Head of caudate nucleus (tissue), 42 donors: ENCODE measurements at regions not wholly inside any gene's neighbourhood (a gene's known extent, or its start where the extent isn't known, plus 50 kb on each side); places are given as distances from the start of the nearest gene placed in this dataset.
A peak's percentile ranks its signal among the peaks of the same experiment; 100 is the strongest.

Experiments used
- DNase-seq, 42 donors: peaks; one replicate each; pipeline versions ENCODE4 v3.0.0 to v3.0.0-alpha.2; 2020 to 2021; ENCODE audit warnings: mixed read lengths in 7 of 42
- intact Hi-C: fragments of 100-400 bp; cut with DNase I; formaldehyde crosslinking; loops from one replicate; pipeline ENCODE4 v1.15.0; 2022

- DNase-seq = peak in 1 of 42 donors; percentile 15
Observed at GRCh38 chr21:16069178-16070112, 339.7 kb downstream of the USP25 start.

GRCh38 chr21:16070207-16070651 is 340.4 kb downstream of the USP25 start:
- peak; percentile 33 to 81 (median 64) for DNase-seq
- intact Hi-C loops = loop anchor here (5.0 to 10.0 kb wide), 2 partner anchors 347 to 465 kb away; no protein-coding TSS in a partner anchor

More at GRCh38 chr21:16069178-16070112, 339.7 kb downstream of the USP25 start:
- intact Hi-C loops = loop anchor here (5.0 to 10.0 kb wide), 3 partner anchors 65 to 465 kb away; no protein-coding TSS in a partner anchor

GRCh38 chr21:16071092-16071491 is 341.3 kb downstream of the USP25 start:
- DNase-seq = peak; percentile 69 to 97 (median 88)

GRCh38 chr21:16071761-16072160 is 342.0 kb downstream of the USP25 start:
- intact Hi-C loops = loop anchor here (5.0 to 10.0 kb wide), 2 partner anchors 346 to 463 kb away; no protein-coding TSS in a partner anchor

More at GRCh38 chr21:16071092-16071491, 341.3 kb downstream of the USP25 start:
- intact Hi-C loops = loop anchor here (5.0 to 10.0 kb wide), 2 partner anchors 346 to 464 kb away; no protein-coding TSS in a partner anchor

GRCh38 chr21:16072221-16072620 is 342.4 kb downstream of the USP25 start:
- no peak for DNase-seq
- intact Hi-C loops = loop anchor here (5.0 to 10.0 kb wide), 2 partner anchors 345 to 463 kb away; no protein-coding TSS in a partner anchor

More at GRCh38 chr21:16071761-16072160, 342.0 kb downstream of the USP25 start:
- peak in 3 of 42 donors; percentile 21 to 47 (median 43) for DNase-seq

- intact Hi-C loops = loop anchor here (5.0 to 10.0 kb wide), 2 partner anchors 345 to 462 kb away; no protein-coding TSS in a partner anchor
- peak in 34 of 42 donors; percentile 7 to 83 (median 48) for DNase-seq
Observed at GRCh38 chr21:16072737-16073136, 343.0 kb downstream of the USP25 start.

GRCh38 chr21:16073586-16073985 is 343.8 kb downstream of the USP25 start:
- intact Hi-C loops = loop anchor here (5.0 to 10.0 kb wide), 2 partner anchors 344 to 461 kb away; no protein-coding TSS in a partner anchor
- peak in 6 of 42 donors; percentile 15 to 56 (median 34) for DNase-seq

GRCh38 chr21:16074950-16075489 is 345.2 kb downstream of the USP25 start:
- no peak for DNase-seq
- intact Hi-C loops = loop anchor here (5.0 to 10.0 kb wide), 2 partner anchors 342 to 460 kb away; no protein-coding TSS in a partner anchor

- intact Hi-C loops = loop anchor here (10.0 kb wide), 1 partner anchor 459 kb away; no protein-coding TSS in a partner anchor
- no peak for DNase-seq
Observed at GRCh38 chr21:16075649-16076282, 346.0 kb downstream of the USP25 start.

GRCh38 chr21:16076465-16076864 is 346.7 kb downstream of the USP25 start:
- DNase-seq = no peak
- intact Hi-C loops = loop anchor here (10.0 kb wide), 1 partner anchor 458 kb away; no protein-coding TSS in a partner anchor

GRCh38 chr21:16078382-16078781 is 348.6 kb downstream of the USP25 start:
- intact Hi-C loops = loop anchor here (10.0 kb wide), 1 partner anchor 456 kb away; no protein-coding TSS in a partner anchor
- no peak for DNase-seq

- no peak for DNase-seq
- intact Hi-C loops = loop anchor here (5.0 to 10.0 kb wide), 3 partner anchors 105 to 455 kb away; no protein-coding TSS in a partner anchor
Observed at GRCh38 chr21:16079830-16080229, 350.0 kb downstream of the USP25 start.

- intact Hi-C loops = loop anchor here (5.0 to 10.0 kb wide), 2 partner anchors 103 to 251 kb away; no protein-coding TSS in a partner anchor
- no peak for DNase-seq
Observed at GRCh38 chr21:16081304-16081703, 351.5 kb downstream of the USP25 start.

- intact Hi-C loops = loop anchor here (5.0 to 10.0 kb wide), 2 partner anchors 103 to 250 kb away; no protein-coding TSS in a partner anchor
- no peak for DNase-seq
Observed at GRCh38 chr21:16082038-16082816, 352.4 kb downstream of the USP25 start.

- intact Hi-C loops = loop anchor here (5.0 to 10.0 kb wide), 2 partner anchors 100 to 247 kb away; no protein-coding TSS in a partner anchor
- DNase-seq = peak in 39 of 42 donors; percentile 30 to 85 (median 56)
Observed at GRCh38 chr21:16084776-16085364, 355.1 kb downstream of the USP25 start.

- intact Hi-C loops = loop anchor here (10.0 kb wide), 1 partner anchor 99 kb away; no protein-coding TSS in a partner anchor
Observed at GRCh38 chr21:16085421-16085820, 355.6 kb downstream of the USP25 start.

GRCh38 chr21:16086121-16086520 is 356.3 kb downstream of the USP25 start:
- no peak for DNase-seq
- intact Hi-C loops = loop anchor here (10.0 kb wide), 1 partner anchor 99 kb away; no protein-coding TSS in a partner anchor

More at GRCh38 chr21:16085421-16085820, 355.6 kb downstream of the USP25 start:
- DNase-seq = peak in 1 of 42 donors; percentile 35
